Posterior cingulate gyrus (tissue), 11 donors: ENCODE measurements at regions not wholly inside any gene's neighbourhood (a gene's known extent, or its start where the extent isn't known, plus 50 kb on each side); places are given as distances from the start of the nearest gene placed in this dataset.
A peak's percentile ranks its signal among the peaks of the same experiment; 100 is the strongest.

Experiments
- DNase-seq, 10 donors: peaks; one replicate each; pipeline versions ENCODE4 v3.0.0 to v3.0.0-alpha.2; 2020 to 2021; ENCODE audit warnings: mixed read lengths in 3 of 10
- intact Hi-C: fragments of 100-400 bp; cut with DNase I; formaldehyde crosslinking; loops from one replicate; pipeline ENCODE4 v1.15.1; 2023

DNA sequence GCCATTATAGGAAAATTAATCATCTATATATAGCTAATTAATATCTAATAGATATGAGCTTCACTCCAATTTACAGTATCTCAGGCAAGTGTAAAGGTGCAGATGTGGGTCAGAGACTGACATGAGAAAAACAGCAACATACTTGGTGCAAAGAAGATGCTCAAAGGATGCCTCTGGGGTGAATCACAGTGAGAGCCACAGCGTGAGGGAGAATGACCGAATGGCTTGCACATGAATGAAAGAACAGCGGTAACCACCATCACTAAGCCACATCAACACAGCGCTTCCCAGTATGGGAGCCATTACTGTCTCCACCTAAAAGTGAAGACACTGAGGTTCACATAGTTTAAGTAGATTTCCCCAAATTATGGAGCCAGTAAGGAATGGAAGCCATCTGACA is 423.4 kb upstream of the ID2 start:
- intact Hi-C loops = loop anchor here (10.0 kb wide), 1 partner anchor 496 kb away; no protein-coding TSS in a partner anchor
- DNase-seq = no peak

DNA sequence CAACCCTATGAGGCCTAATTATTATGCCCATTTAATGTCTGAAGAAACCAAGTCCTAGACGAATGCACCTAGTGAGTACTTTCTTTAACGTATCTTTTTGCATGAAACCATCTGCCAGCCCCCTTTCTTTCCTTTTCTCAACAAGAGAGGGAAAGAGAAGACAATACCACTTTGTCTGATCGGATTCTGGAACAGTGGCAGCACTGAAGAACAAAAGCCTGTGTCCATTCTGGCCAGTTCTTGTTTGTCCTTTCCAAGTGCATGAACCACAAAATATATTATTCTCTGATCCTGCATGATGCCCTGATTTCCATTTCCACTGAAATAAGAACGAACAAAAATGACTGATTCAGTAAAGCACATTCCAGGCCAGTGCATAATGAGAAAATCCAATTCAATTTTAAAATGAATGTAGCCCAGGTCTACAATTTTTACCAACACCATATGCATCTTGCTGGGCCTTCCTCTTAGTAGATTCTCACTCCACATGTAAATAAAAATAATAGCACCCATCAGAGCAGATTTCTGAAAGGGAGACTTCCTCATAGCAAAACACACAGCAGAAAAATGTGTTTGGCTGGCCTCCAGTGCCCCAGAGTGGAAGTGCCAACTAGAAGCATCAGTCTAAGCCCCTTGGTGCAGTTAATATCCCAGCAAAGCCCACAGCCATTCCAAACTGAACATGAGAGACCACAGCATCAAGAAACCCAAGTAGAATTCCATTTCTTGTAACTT is 422.6 kb upstream of the ID2 start:
- intact Hi-C loops = loop anchor here (10.0 kb wide), 1 partner anchor 496 kb away; no protein-coding TSS in a partner anchor
- DNase-seq = peak in 2 of 10 donors; percentile 28 to 36

DNA sequence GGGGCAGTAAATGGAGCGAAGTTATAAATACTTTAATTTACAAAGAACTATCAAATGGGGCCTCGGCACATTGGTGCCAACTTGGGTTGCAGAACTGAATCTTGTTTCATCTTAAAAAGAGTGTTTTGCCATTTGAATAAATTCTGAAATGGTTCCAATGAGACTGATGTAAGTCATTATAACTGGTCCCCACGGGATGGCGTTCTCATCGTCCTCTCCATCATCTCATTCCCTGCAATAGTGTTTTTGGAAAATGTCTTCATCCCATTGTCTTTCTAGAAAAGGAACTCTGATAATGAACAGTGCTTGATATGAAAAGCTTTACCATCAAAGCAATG is 422.0 kb upstream of the ID2 start:
- DNase-seq = peak in 2 of 10 donors; percentile 23 to 70
- intact Hi-C loops = loop anchor here (10.0 kb wide), 2 partner anchors 425 to 495 kb away; partner anchors contain the start of gene ID2

DNA sequence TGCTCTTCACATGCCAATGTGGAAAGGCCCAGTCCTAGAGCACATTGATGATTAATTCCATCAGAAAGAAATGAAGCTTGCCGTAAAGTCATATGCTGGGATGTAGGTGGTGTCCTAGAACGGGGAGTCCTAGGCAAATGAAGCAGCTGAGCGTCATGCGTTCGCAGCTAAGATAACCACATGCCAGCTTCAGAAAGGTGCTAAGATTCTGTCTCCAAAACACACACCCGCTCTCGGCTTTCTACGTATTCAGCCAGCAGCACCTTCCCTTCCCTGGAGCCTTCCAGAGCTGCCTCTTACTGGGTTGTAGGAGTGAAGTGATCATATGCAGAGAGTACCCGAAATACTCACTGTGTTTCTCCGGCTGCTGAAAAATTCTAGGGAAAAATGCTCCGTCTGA is 421.6 kb upstream of the ID2 start:
- intact Hi-C loops = loop anchor here (10.0 kb wide), 1 partner anchor 425 kb away; the partner anchor contains the start of gene ID2
- DNase-seq = peak in 7 of 10 donors; percentile 39 to 93 (median 56)

DNA sequence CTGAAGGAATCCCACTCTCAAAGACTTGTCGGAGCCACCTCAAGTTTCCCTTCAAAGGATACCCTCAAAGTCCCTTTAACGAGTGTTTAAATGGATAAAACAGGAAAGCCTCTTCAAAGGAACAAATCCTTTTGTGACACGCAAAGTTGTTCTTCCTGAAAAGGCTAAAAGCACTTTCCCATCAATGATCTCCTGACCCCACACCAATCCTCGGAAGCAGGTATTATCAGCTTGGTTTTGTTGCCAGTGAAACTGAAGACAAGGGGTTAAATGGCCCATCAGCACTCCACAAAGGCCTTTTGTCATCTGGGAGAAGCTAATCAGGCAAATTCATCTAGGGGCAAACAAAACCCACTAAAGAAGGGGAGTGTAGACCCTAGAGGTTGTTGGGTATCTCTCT is 418.0 kb upstream of the ID2 start:
- intact Hi-C loops = loop anchor here (10.0 kb wide), 1 partner anchor 421 kb away; the partner anchor contains the start of gene ID2
- no peak for DNase-seq

DNA sequence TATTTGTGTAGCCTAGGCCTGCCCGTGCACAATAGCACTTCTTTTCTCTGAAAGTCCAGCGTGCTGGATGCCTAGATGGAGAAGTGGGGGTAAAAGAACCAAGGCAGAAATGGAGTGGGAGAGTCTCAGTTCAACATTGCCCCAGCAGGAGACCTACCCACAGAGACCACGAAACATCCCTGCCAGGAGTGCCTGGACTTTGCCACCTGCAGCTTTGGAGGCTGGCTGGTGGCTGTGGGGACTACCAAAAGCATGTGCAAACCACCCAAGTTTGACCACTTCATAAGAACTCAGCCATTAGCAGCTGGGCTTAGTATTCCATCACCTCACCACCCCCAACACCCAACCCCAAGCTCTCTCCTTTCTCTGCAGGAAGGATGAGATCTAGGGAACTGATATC is 416.9 kb upstream of the ID2 start:
- intact Hi-C loops = loop anchor here (10.0 kb wide), 1 partner anchor 420 kb away; the partner anchor contains the start of gene ID2
- peak in 1 of 10 donors; percentile 39 for DNase-seq

DNA sequence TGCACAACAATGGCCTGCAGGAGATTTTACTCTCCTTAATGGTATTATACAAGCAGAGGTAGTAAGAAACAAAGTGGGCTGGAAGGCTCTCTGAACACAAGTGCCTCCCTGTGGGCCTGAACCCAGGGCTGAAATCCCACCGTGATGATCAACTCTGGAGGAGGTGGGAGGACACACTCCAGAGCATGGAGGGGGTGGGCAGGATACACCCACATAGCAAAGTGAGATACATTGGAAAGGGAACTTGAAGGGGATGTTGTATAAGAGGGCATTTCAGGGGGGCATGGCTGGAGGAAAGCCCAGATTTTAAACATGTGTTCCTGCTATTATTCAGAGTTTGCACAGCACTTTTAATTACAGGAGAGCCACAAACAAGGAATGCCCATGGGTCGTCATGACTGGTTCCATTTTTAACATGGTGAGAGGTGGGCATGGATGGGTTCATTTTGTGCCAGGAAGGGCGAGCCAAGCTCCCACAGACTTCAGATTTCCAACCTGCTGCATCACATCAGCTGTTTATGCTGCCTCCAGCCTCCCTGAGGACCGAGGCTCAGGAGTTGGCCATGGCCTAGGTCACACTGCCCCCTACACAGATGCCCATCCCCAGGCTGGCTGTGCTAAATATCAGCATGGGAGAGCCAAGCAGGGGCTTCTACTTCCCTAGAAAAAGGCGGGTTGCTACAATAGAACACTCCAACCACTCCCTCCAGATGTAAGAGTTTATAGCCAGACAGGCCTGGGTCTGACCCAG is 416.2 kb upstream of the ID2 start:
- peak in 1 of 10 donors; percentile 58 for DNase-seq
- intact Hi-C loops = loop anchor here (10.0 kb wide), 1 partner anchor 419 kb away; the partner anchor contains the start of gene ID2

DNA sequence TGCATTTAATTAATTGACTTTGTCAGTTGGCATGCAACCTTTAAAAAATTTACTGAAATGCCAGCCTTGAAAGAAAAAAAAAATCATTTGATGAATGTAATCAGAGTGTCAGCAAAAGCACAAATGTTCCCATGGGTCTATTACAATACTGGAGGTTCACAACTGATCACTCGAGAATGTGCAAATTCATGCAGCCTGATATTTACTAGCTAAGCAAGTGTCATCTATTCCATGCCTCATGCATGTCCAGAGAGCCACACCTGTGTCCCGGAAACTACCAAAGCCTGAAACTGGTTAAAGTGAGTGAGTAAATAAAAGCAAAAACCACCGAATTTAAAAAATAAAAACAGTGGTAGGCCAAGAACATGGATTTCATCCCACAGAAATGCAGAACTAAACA is 415.3 kb upstream of the ID2 start:
- intact Hi-C loops = loop anchor here (10.0 kb wide), 1 partner anchor 418 kb away; the partner anchor contains the start of gene ID2
- DNase-seq = peak in 1 of 10 donors; percentile 12

DNA sequence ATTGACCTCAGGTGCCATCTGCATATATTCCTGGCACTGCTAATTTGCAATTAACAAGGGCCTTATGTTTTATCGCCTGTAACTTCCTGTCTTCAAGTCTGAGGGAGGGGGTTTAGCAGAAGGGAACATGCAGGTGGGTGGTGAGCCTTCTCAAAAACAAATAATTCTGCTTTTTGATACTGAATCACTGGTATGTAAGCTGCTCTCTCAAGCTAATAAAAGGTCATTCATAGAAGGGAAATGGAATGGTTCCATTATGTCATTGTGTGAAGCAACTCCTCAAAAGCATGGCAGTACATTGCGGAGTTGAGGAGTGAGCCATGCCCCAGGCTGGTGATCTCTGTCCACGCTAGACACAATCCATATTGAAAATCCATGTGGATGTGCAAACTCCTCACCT is 414.8 kb upstream of the ID2 start:
- intact Hi-C loops = loop anchor here (10.0 kb wide), 1 partner anchor 418 kb away; the partner anchor contains the start of gene ID2
- DNase-seq = peak in 1 of 10 donors; percentile 40

DNA sequence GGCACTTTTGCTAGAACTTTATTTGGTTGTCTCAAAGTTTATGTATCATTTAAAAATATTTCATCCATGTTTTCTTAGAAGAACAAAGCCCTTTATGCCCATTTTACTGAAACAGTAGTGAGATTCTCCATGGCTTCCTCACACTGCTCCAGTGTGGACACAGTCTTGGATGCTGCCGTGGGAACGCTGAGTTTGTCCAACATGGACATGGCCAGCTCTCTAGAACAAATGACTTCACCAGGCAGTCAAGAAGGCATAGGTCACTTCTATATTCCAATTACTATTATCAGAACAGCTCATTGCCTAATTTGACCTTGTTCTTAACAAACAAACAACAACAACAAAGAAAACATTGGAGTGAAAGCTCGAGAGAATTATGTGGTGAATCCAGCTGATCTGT is 414.1 kb upstream of the ID2 start:
- DNase-seq = peak in 1 of 10 donors; percentile 4
- intact Hi-C loops = loop anchor here (10.0 kb wide), 1 partner anchor 417 kb away; the partner anchor contains the start of gene ID2

DNA sequence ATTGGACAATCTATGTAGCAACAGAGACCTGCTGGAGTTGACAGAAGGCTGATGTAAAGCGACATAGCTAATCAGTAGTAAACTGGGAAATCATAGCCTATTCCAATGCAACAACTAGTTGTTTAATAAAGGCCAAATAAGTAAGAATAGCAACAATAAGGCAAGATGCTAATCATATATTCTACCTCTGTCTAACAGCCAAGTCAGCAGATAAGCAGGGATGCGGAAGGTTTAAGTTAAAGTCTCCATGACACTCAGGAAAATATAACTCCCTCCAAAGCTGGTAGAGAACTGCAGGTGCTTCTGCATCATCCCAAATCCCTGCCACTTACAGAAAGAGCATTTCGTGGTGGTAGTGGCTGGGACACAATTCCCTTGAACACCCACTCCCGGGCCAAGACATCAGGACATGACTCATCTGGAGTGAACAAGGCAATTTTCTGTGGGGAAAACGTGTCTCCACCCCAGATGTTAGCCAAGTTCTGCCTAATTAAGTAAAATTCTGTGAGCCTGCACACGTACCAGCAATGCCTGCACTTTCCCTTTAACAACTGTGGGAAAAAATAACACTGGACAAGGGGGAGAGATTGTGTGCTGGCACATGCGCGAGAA is 413.6 kb upstream of the ID2 start:
- peak in 3 of 10 donors; percentile 31 to 83 (median 49) for DNase-seq

DNA sequence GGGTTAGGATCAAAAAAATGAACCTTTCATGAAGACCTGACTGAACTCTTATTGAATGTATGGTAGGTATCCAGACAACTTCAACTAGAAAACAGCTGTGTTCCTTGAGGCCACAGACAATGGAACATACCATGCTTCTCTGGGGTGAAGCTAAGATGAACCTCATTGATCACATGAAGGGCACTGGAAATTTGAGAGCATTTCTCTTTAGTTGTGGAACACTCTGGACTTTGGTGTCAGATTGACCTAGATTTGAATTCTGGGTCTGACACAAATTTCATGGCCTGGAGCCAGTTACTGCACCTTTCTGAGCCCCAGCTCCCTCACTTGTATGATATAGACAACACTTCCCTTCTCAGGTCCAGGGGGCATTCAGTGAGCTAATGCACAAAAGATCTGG is 411.2 kb upstream of the ID2 start:
- intact Hi-C loops = no loop called here

More for the DNA sequence above, 413.6 kb upstream of the ID2 start:
- intact Hi-C loops = loop anchor here (10.0 kb wide), 1 partner anchor 417 kb away; the partner anchor contains the start of gene ID2

DNA sequence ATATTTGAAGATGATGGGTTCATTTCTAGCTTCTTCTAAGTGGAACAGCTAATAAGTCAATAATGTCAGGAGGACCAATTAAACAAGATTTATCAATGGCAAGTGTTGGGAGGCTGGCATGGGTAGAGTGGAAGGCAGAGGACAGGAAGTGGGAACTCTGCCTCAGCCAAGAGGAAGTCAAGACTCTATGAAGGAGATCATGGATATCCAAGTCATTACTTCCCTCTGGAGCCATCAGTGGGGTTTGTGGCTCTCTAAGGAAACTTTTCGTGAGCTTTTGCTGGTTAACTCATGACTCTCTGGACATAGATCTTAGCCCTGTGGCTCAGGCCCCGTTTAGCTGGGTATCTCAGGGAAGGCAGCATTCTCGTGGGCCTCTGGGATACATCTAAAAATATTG is 410.4 kb upstream of the ID2 start:
- intact Hi-C loops = no loop called here

More for the DNA sequence above, 411.2 kb upstream of the ID2 start:
- no peak for DNase-seq

DNA sequence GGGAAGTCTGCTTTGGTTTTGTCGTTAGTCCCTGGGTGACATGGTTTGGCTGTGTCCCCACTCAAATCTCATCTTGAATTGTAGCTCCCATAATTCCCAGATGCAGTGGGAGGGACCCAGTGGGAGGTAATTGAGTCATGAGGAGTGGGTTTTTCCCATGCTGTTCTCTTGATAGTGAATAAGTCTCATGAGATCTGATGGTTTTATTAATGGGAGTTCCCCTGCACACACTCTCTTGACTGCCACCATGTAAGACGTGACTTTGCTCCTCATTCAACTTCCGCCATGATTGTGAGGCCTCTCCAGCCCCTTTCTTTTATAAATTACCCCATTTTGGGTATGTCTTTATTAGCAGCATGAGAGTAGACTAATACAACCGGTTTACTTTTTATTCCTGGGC is 405.8 kb upstream of the ID2 start:
- intact Hi-C loops = no loop called here
- DNase-seq = no peak

More for the DNA sequence above, 410.4 kb upstream of the ID2 start:
- DNase-seq = peak in 1 of 10 donors; percentile 8

DNA sequence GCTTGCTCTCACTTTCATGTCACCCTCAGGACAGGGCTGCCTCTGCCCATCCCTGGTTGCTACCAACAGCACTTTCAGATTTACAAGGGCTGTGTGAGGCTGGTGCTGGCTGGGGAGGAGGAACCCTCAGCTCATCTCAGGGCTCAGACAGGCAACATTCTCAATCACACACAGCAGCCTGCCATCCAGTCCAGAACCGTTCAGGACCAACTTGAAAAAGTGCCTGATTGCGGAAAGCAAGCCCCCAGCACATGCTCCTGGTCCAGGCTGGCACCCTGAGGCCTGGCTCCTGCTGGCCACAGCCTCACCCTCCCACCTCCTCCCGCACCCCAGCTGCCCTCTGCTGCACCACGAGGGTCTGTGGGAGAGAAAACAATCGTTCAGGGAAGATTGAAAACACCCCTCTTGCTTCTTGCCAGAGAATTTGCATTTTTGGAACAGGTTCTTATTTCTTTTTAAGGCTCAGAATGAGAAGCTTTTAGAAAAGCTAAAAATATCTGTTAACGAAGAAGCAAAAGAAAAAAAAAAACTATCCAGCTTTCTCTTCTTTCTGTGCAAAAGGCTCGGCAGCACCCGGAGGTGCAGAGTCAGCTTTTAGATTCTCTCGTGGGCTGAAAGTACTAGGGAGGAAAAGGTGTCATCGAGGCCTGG is 403.8 kb upstream of the ID2 start:
- peak in 7 of 10 donors; percentile 22 to 86 (median 31) for DNase-seq
- intact Hi-C loops = no loop called here

DNA sequence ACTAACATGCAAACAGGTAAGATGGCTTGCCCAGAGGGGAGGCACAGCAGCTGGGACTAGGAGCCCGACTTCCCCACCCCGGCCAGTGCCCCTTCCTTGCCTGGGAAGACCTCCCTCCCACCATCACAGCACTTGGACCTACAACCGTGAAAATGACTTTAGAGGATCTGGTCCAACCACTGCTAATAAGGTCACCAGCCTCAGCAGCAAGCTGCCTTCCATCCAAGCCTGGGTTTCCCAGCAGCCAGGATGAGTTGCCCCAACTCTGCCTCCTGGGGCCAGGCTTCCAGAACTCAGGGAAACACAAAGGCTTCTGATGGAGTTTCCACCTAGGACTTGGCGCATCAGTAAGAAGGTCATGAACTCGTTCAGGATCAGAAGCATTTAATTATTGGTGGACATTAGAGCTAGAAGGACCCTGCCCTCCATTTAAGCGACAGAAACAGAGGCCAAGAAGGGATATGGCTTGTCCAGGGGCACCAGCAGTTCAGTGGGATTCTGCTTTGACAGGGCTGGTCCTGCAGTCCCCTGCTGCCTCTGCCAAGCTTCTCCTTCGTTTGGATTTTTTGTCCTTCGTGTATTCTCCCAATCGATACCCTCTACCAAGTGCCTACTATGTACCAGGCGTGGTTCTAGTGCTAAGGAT is 403.0 kb upstream of the ID2 start:
- DNase-seq = peak in 1 of 10 donors; percentile 55
- intact Hi-C loops = no loop called here

DNA sequence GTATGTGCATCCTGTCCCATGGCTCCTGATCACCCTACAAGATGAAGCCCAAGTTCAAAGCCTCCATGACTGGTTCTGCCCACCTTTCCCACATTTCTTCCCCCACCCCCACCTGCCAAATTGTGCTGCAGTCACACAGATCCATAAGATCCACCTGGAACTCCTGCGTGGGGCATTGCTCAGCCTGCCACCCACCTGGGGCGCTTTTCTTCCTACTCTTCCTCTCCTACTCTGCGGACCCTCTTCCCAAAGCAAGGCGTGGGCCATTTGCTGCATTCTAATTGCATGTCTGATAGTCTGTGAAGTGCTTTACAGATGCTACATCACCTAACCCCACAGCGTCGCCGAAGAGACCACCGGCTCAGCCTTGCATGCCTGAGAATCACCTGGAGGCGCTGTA is 402.4 kb upstream of the ID2 start:
- intact Hi-C loops = no loop called here
- peak in 1 of 10 donors; percentile 16 for DNase-seq

DNA sequence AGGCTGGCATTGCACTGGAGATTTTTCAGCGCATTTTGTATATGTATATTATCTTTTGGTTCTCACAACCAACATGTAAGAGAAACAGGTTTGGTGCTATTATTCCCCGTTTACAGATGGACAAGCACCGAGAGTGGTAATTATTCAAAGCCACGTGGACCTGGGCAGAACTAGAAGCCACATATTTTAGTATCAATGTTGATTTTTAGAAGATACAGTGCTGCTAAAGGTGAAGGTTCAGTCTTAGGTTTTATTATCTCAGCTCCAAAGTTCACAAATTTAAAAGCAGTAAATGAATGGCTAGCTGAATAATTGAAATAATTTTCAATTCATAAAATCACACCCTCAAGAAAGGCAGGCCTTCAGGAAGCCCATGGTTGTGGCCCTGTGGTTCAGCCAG is 400.6 kb upstream of the ID2 start:
- DNase-seq = no peak

More for the DNA sequence above, 400.6 kb upstream of the ID2 start:
- intact Hi-C loops = no loop called here
